ENCODE measurements at regions not wholly inside any gene's neighbourhood (a gene's known extent, or its start where the extent isn't known, plus 50 kb on each side); places are given as distances from the start of the nearest gene placed in this dataset.

GRCh38 chr7:36051501-36051900 lies 101.6 kb upstream of the EEPD1 start:
- Histone ChIP-seq H4K20me1 (replicated peaks; ENCODE audit: control insufficient read depth, insufficient read depth, low read length) (no peaks in the 10 kb centered on the region), H3K4me2 (ENCODE audit: insufficient read depth, low read length) (no peak overlapping the region), H3K9me3 (replicated peaks; ENCODE audit: control insufficient read depth, insufficient read depth, low read depth, low read length) (no peaks in the 10 kb centered on the region), H2AFZ (ENCODE audit: low read depth, low read length) (no peak overlapping the region), H3K79me2 (ENCODE audit: control insufficient read depth, insufficient read depth, low read length) (no peaks in the 10 kb centered on the region), H3K27ac (ENCODE audit: extremely low read depth, low read depth, low read length) (no peak overlapping the region), H3K9ac (ENCODE audit: insufficient read depth in 1 of 2, low read depth in 2 of 2, low read length in 2 of 2) (no peak overlapping the region), H3K4me3 (no peak overlapping the region), H3K27me3 (ENCODE audit: control insufficient read depth in 2 of 2, insufficient read depth in 2 of 2, low read length in 2 of 2) (peaks cover 3 to 25% of the 10 kb centered on the region in 2 experiments; a peak in 3 of 5 replicates), H3K36me3 (ENCODE audit: control insufficient read depth, insufficient read depth, low read length) (no peaks in the 10 kb centered on the region), H3K4me1 (replicated peaks in 1 of 2; ENCODE audit: control insufficient read depth in 2 of 2, insufficient read depth in 2 of 2, low read length in 2 of 2) (no peaks in the 10 kb centered on the region), H3K9me1 (ENCODE audit: control insufficient read depth, insufficient read depth, low read length) (no peaks in the 10 kb centered on the region)
- no TSS peak for BruUV-seq (replicated peaks)
- POLR2A ChIA-PET = no interaction called here
- CTCF ChIA-PET (ENCODE audit: low intra/inter-chr PET ratio) = no interaction called here
- DNase-seq (ENCODE audit: extremely low read depth in 1 of 4, low spot score in 3 of 4) (no peak), ATAC-seq (no peak), FAIRE-seq (no peak)
- intact Hi-C loops (cut with micrococcal nuclease) (no loop called here), in situ Hi-C loops (cut with MboI) (no loop called here)
- WGBS (ENCODE audit: insufficient coverage, low coverage, missing lambda C conversion rate) = 0% methylated on average over 4 of the region's 4 CpGs
- no peak for TF ChIP-seq COPS2 (conservative IDR thresholded peaks at IDR 0.05)
- TF ChIP-seq, protein P1, sequence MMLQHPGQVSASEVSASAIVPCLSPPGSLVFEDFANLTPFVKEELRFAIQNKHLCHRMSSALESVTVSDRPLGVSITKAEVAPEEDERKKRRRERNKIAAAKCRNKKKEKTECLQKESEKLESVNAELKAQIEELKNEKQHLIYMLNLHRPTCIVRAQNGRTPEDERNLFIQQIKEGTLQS (IDR thresholded peaks at IDR 0.05) = no peak
- TF ChIP-seq, protein P1 (CRISPR knock-in tag; conservative IDR thresholded peaks at IDR 0.05) = no peak
- no peak for TF ChIP-seq ELF2 (CRISPR knock-in tag; IDR thresholded peaks at IDR 0.05)
- TF ChIP-seq, protein P2, sequence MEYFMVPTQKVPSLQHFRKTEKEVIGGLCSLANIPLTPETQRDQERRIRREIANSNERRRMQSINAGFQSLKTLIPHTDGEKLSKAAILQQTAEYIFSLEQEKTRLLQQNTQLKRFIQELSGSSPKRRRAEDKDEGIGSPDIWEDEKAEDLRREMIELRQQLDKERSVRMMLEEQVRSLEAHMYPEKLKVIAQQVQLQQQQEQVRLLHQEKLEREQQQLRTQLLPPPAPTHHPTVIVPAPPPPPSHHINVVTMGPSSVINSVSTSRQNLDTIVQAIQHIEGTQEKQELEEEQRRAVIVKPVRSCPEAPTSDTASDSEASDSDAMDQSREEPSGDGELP (CRISPR knock-in tag; IDR thresholded peaks at IDR 0.05; ENCODE audit: borderline replicate concordance) = no peak
- TF ChIP-seq MTA2 (IDR thresholded peaks at IDR 0.05; ENCODE audit: low read depth) = no peak
- no peak for TF ChIP-seq PCBP2 (IDR thresholded peaks at IDR 0.05; ENCODE audit: low read depth, low read length, poor library complexity, severe bottlenecking)
- TF ChIP-seq SRF (CRISPR knock-in tag; IDR thresholded peaks at IDR 0.05) = no peak
- no peak for TF ChIP-seq CXXC5 (CRISPR knock-in tag; IDR thresholded peaks at IDR 0.05)
- TF ChIP-seq HDAC8 (tag; IDR thresholded peaks at IDR 0.05) = no peak
- TF ChIP-seq ZBTB11 (CRISPR knock-in tag; IDR thresholded peaks at IDR 0.05) = no peak
